Right lobe of liver (tissue), 4 donors: ENCODE measurements at regions not wholly inside any gene's neighbourhood (a gene's known extent, or its start where the extent isn't known, plus 50 kb on each side); places are given as distances from the start of the nearest gene placed in this dataset.

Experiments
- POLR2A ChIP-seq: fragments of 450-650 bp; IDR thresholded peaks from one replicate; pipeline ENCODE4 v1.6.1; 2017; ENCODE audit warnings: antibody characterized with exemption, mild to moderate bottlenecking
- TF ChIP-seq, protein P1 (sequence below), 4 donors: fragments of 200-600 bp in 3 of 4; fragments of 450-650 bp in 1 of 4; IDR thresholded peaks; one replicate each; pipeline versions ENCODE4 v1.5.1 to v1.8.0; 2016 to 2022; ENCODE audit warnings: antibody characterized with exemption in 4 of 4, mild to moderate bottlenecking in 2 of 4
- donor health status: DM: no; HTN: no; CAD: no.
- donor health status: DM: no; HTN: no; CAD: no.
- donor health status: DM: no; HTN: yes; CAD: no.

DNA sequence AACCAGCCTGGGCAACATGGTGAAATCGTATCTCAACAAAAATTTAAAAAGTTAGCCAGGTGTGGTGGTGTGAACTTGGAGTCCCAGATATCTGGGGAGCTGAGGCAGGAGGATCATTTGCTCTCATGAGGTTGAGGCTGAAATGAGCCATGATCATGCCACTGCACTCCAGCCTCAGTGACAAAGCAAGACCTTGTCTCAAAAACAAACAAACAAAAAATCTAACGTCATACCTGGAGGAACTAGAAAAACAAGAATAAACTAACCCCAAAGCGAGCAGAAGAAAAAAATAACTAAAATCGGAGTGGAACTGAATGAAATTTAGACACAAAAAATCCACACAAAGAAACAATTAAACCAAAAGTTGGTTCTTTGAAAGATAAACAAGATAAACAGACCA is 1885.1 kb downstream of the OLFM4 start:
- TF ChIP-seq, protein P1, sequence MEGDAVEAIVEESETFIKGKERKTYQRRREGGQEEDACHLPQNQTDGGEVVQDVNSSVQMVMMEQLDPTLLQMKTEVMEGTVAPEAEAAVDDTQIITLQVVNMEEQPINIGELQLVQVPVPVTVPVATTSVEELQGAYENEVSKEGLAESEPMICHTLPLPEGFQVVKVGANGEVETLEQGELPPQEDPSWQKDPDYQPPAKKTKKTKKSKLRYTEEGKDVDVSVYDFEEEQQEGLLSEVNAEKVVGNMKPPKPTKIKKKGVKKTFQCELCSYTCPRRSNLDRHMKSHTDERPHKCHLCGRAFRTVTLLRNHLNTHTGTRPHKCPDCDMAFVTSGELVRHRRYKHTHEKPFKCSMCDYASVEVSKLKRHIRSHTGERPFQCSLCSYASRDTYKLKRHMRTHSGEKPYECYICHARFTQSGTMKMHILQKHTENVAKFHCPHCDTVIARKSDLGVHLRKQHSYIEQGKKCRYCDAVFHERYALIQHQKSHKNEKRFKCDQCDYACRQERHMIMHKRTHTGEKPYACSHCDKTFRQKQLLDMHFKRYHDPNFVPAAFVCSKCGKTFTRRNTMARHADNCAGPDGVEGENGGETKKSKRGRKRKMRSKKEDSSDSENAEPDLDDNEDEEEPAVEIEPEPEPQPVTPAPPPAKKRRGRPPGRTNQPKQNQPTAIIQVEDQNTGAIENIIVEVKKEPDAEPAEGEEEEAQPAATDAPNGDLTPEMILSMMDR (IDR thresholded peaks at IDR 0.05): no peak
- no peak for TF ChIP-seq POLR2A
